Nephron (organoid): ENCODE measurements at regions not wholly inside any gene's neighbourhood (a gene's known extent, or its start where the extent isn't known, plus 50 kb on each side); places are given as distances from the start of the nearest gene placed in this dataset.

Experiments used
- H3K27ac Mint-ChIP-seq, 3 experiments: 2 replicates each; pipeline ENCODE4 v1.8.0; 2020; ENCODE audit warnings: mixed read lengths in 3 of 3, mild to moderate bottlenecking in 2 of 3, moderate library complexity in 1 of 3
- H3K27me3 Mint-ChIP-seq: 2 replicates; pipeline ENCODE4 v1.8.0; 2021; ENCODE audit warnings: low read depth, mild to moderate bottlenecking, moderate library complexity, mixed read lengths
- H3K36me3 Mint-ChIP-seq: 2 replicates; pipeline ENCODE4 v1.8.0; 2020; ENCODE audit warnings: low read depth, mixed read lengths
- H3K4me1 Mint-ChIP-seq: 2 replicates; pipeline ENCODE4 v1.8.0; 2020; ENCODE audit warnings: mixed read lengths
- H3K4me3 Mint-ChIP-seq, 3 experiments: 2 replicates each; pipeline ENCODE4 v1.8.0; 2020; ENCODE audit warnings: mild to moderate bottlenecking in 3 of 3, mixed read lengths in 3 of 3, moderate library complexity in 2 of 3
- H3K9me3 Mint-ChIP-seq: 2 replicates; pipeline ENCODE4 v1.8.0; 2020; ENCODE audit warnings: mixed read lengths
- TF ChIP-seq, protein P1 (sequence below), 3 experiments: fragments of 200-600 bp; sonication (generic); IDR thresholded peaks; one replicate each; pipeline ENCODE4 v1.5.0; 2021; ENCODE audit warnings: antibody characterized with exemption in 3 of 3; ENCODE audit not compliant: unreplicated experiment in 3 of 3

DNA sequence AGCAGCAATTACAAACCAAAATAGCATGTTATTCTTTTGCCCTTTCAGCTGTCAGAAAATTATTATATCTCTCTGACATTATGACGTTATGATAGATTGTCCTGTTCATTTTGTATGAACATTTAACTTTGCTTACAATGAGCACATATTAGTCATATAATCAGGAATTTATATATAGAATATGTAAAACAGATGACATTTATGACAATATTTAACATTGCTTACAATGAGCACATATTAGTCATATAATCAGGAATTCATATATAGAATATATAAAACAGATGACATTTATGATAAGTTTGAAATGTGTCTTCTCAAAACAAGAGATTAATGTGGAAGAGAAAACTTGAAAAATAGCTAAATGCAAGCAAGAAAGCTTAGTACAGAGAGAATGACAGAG, 1180.2 kb downstream of the CDH12 start:
- peaks cover 4% of the 10 kb centered on the region for H3K27me3 Mint-ChIP-seq
- H3K27ac Mint-ChIP-seq: no peak overlapping the region
- no peaks in the 10 kb centered on the region for H3K36me3 Mint-ChIP-seq
- no peaks in the 10 kb centered on the region for H3K9me3 Mint-ChIP-seq
- no peaks in the 10 kb centered on the region for H3K4me1 Mint-ChIP-seq
- H3K4me3 Mint-ChIP-seq: no peak overlapping the region
- TF ChIP-seq, protein P1, sequence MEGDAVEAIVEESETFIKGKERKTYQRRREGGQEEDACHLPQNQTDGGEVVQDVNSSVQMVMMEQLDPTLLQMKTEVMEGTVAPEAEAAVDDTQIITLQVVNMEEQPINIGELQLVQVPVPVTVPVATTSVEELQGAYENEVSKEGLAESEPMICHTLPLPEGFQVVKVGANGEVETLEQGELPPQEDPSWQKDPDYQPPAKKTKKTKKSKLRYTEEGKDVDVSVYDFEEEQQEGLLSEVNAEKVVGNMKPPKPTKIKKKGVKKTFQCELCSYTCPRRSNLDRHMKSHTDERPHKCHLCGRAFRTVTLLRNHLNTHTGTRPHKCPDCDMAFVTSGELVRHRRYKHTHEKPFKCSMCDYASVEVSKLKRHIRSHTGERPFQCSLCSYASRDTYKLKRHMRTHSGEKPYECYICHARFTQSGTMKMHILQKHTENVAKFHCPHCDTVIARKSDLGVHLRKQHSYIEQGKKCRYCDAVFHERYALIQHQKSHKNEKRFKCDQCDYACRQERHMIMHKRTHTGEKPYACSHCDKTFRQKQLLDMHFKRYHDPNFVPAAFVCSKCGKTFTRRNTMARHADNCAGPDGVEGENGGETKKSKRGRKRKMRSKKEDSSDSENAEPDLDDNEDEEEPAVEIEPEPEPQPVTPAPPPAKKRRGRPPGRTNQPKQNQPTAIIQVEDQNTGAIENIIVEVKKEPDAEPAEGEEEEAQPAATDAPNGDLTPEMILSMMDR (IDR thresholded peaks at IDR 0.05; ENCODE audit: unreplicated experiment in 3 of 3): no peak

DNA sequence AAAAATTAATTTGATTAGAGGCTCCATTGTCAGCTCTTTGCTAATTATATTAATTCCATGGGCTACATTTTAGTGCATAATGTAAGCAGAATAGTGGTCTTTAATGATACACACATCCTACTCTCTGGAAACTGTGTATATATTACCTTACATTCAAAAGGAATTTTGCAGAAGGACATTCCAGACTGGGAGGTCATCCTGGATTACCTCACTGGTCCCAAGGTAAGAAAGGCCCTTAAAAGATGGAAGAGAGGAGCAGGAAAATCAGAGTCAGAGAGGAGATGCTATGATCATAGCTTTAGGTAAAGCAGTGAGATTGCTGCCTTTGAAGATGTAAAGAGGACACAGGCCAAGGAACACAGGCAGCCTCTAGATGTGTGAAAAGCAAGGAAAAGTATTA, 1180.8 kb downstream of the CDH12 start:
- TF ChIP-seq, protein P1 (IDR thresholded peaks at IDR 0.05; ENCODE audit: unreplicated experiment in 3 of 3): no peak
- no peaks in the 10 kb centered on the region for H3K36me3 Mint-ChIP-seq
- no peaks in the 10 kb centered on the region for H3K4me1 Mint-ChIP-seq
- H3K4me3 Mint-ChIP-seq: no peak overlapping the region
- no peak overlapping the region for H3K27ac Mint-ChIP-seq
- no peaks in the 10 kb centered on the region for H3K9me3 Mint-ChIP-seq
- H3K27me3 Mint-ChIP-seq: peaks cover 4% of the 10 kb centered on the region

DNA sequence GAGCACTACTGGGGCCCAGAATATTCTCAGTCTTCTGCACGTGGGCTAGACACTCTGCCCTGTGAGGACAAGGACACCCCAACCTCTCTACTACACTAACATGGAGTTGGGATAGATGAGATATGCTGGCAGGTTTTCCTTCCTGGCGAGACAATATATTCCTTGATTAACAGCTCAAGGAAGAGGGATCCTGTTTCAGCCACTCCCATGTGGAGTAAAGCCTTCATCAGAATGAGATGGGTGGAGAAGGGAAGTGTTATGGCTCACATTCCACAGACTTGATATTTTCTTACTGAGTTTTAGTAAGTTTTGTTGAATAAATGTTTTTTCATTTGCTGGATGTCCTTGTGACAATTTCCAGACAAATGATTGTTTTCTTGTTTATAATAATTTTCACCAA, 1187.6 kb downstream of the CDH12 start:
- no peaks in the 10 kb centered on the region for H3K36me3 Mint-ChIP-seq
- H3K4me3 Mint-ChIP-seq: no peak overlapping the region
- H3K27ac Mint-ChIP-seq: no peak overlapping the region
- no peaks in the 10 kb centered on the region for H3K4me1 Mint-ChIP-seq
- TF ChIP-seq, protein P1 (IDR thresholded peaks at IDR 0.05; ENCODE audit: unreplicated experiment in 3 of 3): no peak
- peaks cover 24% of the 10 kb centered on the region for H3K9me3 Mint-ChIP-seq
- H3K27me3 Mint-ChIP-seq: no peaks in the 10 kb centered on the region

DNA sequence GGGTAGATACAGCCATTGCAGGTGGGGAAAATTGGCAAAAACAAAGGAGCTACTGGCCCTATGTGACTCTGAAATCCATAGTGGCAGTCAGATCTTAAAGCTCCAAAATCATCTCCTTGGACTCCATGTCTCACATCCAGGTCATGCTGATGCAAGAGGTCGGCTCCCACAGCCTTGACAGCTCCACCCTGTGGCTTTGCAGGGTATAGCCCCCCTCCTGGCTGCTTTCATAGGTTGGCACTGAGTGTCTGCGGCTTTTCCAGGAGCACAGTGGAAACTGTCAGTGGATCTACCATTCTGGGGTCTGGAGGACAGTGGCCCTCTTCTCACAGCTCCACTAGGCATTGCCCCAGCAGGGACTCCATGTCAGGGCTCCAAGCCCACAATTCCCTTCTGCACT, 1190.1 kb downstream of the CDH12 start:
- H3K27me3 Mint-ChIP-seq: no peaks in the 10 kb centered on the region
- no peaks in the 10 kb centered on the region for H3K36me3 Mint-ChIP-seq
- H3K27ac Mint-ChIP-seq: no peak overlapping the region
- no peaks in the 10 kb centered on the region for H3K4me1 Mint-ChIP-seq
- H3K9me3 Mint-ChIP-seq: peaks cover 24% of the 10 kb centered on the region
- no peak overlapping the region for H3K4me3 Mint-ChIP-seq
- TF ChIP-seq, protein P1 (IDR thresholded peaks at IDR 0.05; ENCODE audit: unreplicated experiment in 3 of 3): no peak

DNA sequence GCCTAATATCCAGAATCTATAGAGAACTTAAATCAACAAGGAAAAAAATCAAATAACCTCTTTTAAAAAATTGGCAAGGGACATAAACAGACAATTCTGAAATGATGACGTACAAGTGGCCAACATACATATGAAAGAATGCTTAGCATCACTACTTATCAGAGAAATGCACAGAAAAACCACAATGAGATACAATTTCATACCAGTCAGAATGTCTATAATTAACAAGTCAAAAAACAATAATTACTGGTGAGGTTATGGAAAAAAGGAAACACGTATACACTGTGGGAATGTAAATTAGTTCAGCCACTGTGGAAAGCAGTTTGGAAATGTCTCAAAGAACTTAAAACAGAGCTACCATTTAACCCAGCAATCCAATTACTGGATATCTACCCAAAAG, 1192.0 kb downstream of the CDH12 start:
- H3K36me3 Mint-ChIP-seq: no peaks in the 10 kb centered on the region
- no peak overlapping the region for H3K27ac Mint-ChIP-seq
- H3K27me3 Mint-ChIP-seq: no peaks in the 10 kb centered on the region
- no peaks in the 10 kb centered on the region for H3K4me1 Mint-ChIP-seq
- H3K4me3 Mint-ChIP-seq: no peak overlapping the region
- peaks cover 24% of the 10 kb centered on the region for H3K9me3 Mint-ChIP-seq
- TF ChIP-seq, protein P1 (IDR thresholded peaks at IDR 0.05; ENCODE audit: unreplicated experiment in 3 of 3): no peak

DNA sequence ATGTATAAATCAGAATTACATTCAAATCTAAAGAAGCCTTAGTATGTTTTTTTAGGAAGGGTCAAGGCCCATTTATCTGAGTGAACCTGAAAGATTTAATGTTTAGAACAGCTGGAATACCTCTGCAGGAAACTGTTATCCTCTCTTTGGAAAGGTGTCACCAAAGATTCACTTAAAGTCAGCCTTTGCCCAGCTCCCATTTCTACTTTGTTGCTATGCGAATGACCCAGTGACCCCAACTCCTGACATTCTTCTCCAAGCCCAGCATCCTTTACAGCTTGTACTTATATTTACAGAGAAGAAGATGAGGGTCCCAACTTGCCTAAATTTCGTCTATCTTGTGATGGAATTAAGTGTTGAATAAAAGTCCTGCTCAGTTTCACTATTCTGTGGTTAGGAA, 1198.6 kb downstream of the CDH12 start:
- peak overlapping the region in 1 of 3 experiments; percentile 35 for H3K27ac Mint-ChIP-seq
- H3K9me3 Mint-ChIP-seq: no peaks in the 10 kb centered on the region
- H3K4me3 Mint-ChIP-seq: no peak overlapping the region
- no peaks in the 10 kb centered on the region for H3K27me3 Mint-ChIP-seq
- H3K36me3 Mint-ChIP-seq: no peaks in the 10 kb centered on the region
- no peaks in the 10 kb centered on the region for H3K4me1 Mint-ChIP-seq
- TF ChIP-seq, protein P1 (IDR thresholded peaks at IDR 0.05; ENCODE audit: unreplicated experiment in 3 of 3): no peak
